ENCODE measurements at regions not wholly inside any gene's neighbourhood (a gene's known extent, or its start where the extent isn't known, plus 50 kb on each side); places are given as distances from the start of the nearest gene placed in this dataset.

GRCh38 chr10:78278058-78278404 is 244.4 kb downstream of the RPS24 start:
- no peak for DNase-seq

GRCh38 chr10:78279756-78280155 is 246.1 kb downstream of the RPS24 start:
- DNase-seq = no peak

- DNase-seq = no peak
Observed at GRCh38 chr10:78280604-78281003, 246.9 kb downstream of the RPS24 start.

GRCh38 chr10:78281627-78282026 is 248.0 kb downstream of the RPS24 start:
- no peak for DNase-seq

GRCh38 chr10:78283069-78283682 is 249.5 kb downstream of the RPS24 start:
- DNase-seq = no peak

- no peak for DNase-seq
Observed at GRCh38 chr10:78284381-78284780, 250.7 kb downstream of the RPS24 start.

GRCh38 chr10:78285226-78285625 is 251.6 kb downstream of the RPS24 start:
- DNase-seq = no peak

- DNase-seq = no peak
Observed at GRCh38 chr10:78286186-78286585, 252.5 kb downstream of the RPS24 start.

GRCh38 chr10:78286668-78287067 is 253.0 kb downstream of the RPS24 start:
- no peak for DNase-seq

- no peak for DNase-seq
Observed at GRCh38 chr10:78287618-78288017, 254.0 kb downstream of the RPS24 start.

- no peak for DNase-seq
Observed at GRCh38 chr10:78288663-78289062, 255.0 kb downstream of the RPS24 start.

- DNase-seq = no peak
Observed at GRCh38 chr10:78290131-78290750, 256.6 kb downstream of the RPS24 start.

- no peak for DNase-seq
Observed at GRCh38 chr10:78291722-78292121, 258.1 kb downstream of the RPS24 start.

GRCh38 chr10:78292250-78292981 is 258.8 kb downstream of the RPS24 start:
- DNase-seq = no peak

- no peak for DNase-seq
Observed at GRCh38 chr10:78292982-78293865, 259.6 kb downstream of the RPS24 start.

GRCh38 chr10:78295242-78295641 is 261.6 kb downstream of the RPS24 start:
- DNase-seq = no peak

- DNase-seq = no peak
Observed at GRCh38 chr10:78296785-78297184, 263.1 kb downstream of the RPS24 start.

GRCh38 chr10:78297997-78298396 is 264.3 kb downstream of the RPS24 start:
- DNase-seq = no peak

- DNase-seq = no peak
Observed at GRCh38 chr10:78298835-78299234, 265.2 kb downstream of the RPS24 start.

- no peak for DNase-seq
Observed at GRCh38 chr10:78299851-78300468, 266.3 kb downstream of the RPS24 start.

- DNase-seq = no peak
Observed at GRCh38 chr10:78300526-78300925, 266.9 kb downstream of the RPS24 start.

- DNase-seq = no peak
Observed at GRCh38 chr10:78301481-78301880, 267.8 kb downstream of the RPS24 start.
